SK-MEL-5 (cell line): ENCODE measurements at regions not wholly inside any gene's neighbourhood (a gene's known extent, or its start where the extent isn't known, plus 50 kb on each side); places are given as distances from the start of the nearest gene placed in this dataset.
A peak's percentile ranks its signal among the peaks of the same experiment; 100 is the strongest.

Source experiments
- DNase-seq: peaks from one replicate; pipeline ENCODE4 v3.0.0-alpha.2; 2016; ENCODE audit warnings: low read depth, low spot score
- in situ Hi-C: cut with HindIII; loops from 2 replicates; pipeline ENCODE4 v1.10.0; 2016; ENCODE audit warnings: low sequenced_read_pairs, high pct_unique_total_duplicates, low pct_unique_long_range_greater_than_20kb

- DNase-seq, result no peak
- in situ Hi-C loops, result no loop called here
Observed at GRCh38 chr2:126748188-126748760, 92.3 kb downstream of the GYPC start.

- no peak for DNase-seq
- in situ Hi-C loops, result no loop called here
Observed at GRCh38 chr2:126748929-126749518, 93.1 kb downstream of the GYPC start.

GRCh38 chr2:126749537-126749936 is 93.6 kb downstream of the GYPC start:
- peak; percentile 41 for DNase-seq
- in situ Hi-C loops, result no loop called here

- no peak for DNase-seq
- in situ Hi-C loops, result no loop called here
Observed at GRCh38 chr2:126750506-126750905, 94.5 kb downstream of the GYPC start.

- in situ Hi-C loops, result no loop called here
- DNase-seq, result no peak
Observed at GRCh38 chr2:126751477-126751876, 95.5 kb downstream of the GYPC start.

GRCh38 chr2:126752876-126753275 is 96.9 kb downstream of the GYPC start:
- in situ Hi-C loops, result no loop called here
- DNase-seq, result no peak

GRCh38 chr2:126753501-126754212 is 97.7 kb downstream of the GYPC start:
- in situ Hi-C loops, result no loop called here
- no peak for DNase-seq

- DNase-seq, result no peak
- in situ Hi-C loops, result no loop called here
Observed at GRCh38 chr2:126754240-126755004, 98.5 kb downstream of the GYPC start.

- in situ Hi-C loops, result no loop called here
- no peak for DNase-seq
Observed at GRCh38 chr2:126756125-126756524, 100.2 kb downstream of the GYPC start.

- in situ Hi-C loops, result no loop called here
- no peak for DNase-seq
Observed at GRCh38 chr2:126761256-126761980, 105.5 kb downstream of the GYPC start.

GRCh38 chr2:126761981-126762878 is 106.3 kb downstream of the GYPC start:
- DNase-seq, result no peak
- in situ Hi-C loops, result no loop called here

- in situ Hi-C loops, result no loop called here
- no peak for DNase-seq
Observed at GRCh38 chr2:126764686-126765265, 108.8 kb downstream of the GYPC start.

GRCh38 chr2:126765395-126765794 is 109.4 kb downstream of the GYPC start:
- in situ Hi-C loops, result no loop called here
- no peak for DNase-seq

- no peak for DNase-seq
- in situ Hi-C loops, result no loop called here
Observed at GRCh38 chr2:126766295-126766968, 110.5 kb downstream of the GYPC start.

- DNase-seq, result no peak
- in situ Hi-C loops, result no loop called here
Observed at GRCh38 chr2:126766969-126767296, 111.0 kb downstream of the GYPC start.

- in situ Hi-C loops, result no loop called here
- DNase-seq, result peak; percentile 2
Observed at GRCh38 chr2:126769118-126769517, 113.2 kb downstream of the GYPC start.
